ENCODE measurements at regions not wholly inside any gene's neighbourhood (a gene's known extent, or its start where the extent isn't known, plus 50 kb on each side); places are given as distances from the start of the nearest gene placed in this dataset.
"Not testable (repeated sequence)": the region's sequence is repeated elsewhere in the genome, so short reads cannot be mapped to it uniquely, and the experiment has no call there.

DNA sequence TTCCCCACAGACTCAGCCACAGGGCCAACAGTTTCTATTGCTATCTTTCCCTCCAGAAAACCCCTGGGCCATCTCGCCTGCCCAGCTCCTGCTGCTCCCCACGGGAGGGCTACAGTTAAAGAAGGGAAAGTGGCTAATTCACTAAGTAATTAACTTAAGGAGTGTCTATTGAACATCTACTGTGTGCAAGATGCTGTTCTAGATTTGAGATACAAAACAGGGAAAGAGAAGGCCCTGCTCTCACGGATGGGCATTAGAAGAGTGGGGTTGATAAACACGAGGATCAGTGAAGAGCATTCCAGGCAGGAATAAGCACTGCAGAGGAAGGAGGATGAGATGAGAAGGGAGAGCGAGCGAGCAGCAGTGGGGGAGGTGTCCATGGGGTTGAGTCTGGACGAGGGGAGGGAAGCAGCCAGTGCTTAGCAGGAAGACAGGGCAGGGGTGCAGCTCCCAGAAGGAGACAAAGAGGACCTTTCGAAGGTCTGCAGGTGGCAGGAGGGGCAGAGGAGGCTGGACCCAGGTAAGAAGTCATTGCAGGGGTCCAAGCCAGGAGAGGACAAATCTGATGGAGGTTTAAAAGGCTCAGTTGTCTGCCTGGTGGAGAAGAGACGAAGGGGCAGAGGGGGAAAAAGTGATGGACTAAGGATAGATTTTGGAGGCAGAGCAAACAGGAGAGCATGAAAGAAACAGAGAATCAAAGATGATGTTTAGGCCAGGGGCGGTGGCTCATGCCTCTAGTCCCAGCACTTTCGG, 64.7 kb downstream of the KLF15 start:
- no peak for DNase-seq (ENCODE audit: low read depth)

DNA sequence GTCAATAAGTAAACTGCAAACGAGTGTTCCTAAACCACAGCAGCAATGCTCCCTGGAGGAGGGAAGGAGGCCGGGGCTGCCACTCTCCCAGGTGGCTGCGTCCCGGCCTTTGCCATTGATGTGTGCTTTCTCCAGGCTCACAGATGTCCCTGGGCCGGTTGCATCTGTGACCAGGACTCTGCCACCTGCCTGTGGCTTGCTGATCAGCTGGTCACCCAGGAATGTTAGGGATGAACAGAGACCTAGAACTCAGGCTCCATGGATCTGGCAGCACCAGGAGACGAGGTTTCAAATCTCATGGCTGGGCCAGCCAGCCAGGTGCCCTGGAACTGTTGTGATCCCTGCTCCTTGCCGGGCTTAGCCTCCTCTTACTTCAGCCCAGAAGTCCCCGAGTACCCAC, 65.7 kb downstream of the KLF15 start:
- DNase-seq (ENCODE audit: low read depth): no peak

DNA sequence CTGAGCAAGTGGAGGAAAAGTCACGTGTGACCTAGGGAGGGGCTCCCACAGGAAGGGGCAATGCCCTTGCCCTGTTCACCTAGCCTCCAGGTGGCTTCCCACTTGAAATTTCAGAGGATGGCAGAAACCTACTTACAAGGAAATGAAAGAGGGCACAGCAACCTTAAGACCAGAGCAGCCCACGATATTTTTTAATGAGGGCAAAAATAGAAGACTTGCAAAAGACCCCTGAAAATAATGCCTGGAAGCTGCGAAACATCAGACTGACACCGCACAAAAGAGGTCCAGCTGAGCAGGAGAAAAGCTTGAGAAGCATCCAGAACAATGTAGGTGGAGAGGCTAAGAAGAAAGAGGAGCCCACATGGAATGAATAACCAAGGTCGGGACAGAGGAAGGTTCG, 66.1 kb downstream of the KLF15 start:
- DNase-seq (ENCODE audit: low read depth): no peak

DNA sequence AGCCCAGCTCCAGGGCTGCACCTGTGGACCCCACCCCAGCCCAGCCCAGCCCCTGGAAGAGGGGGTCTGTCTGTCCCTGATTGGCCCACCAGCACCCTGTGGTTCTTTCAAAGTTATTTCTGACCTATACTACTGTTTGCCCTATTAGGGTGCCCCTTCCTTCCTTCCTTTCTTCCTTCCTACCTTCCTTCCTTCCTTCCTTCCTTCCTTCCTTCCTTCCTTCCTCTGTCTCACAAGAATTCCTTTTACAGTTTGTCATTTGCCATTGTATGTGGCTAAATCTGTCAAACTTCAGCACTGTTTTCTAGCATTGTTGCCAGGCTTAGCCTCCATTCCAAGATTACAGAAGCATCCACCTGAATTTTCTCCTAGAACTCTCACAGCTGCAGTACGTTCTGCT, 66.9 kb downstream of the KLF15 start:
- DNase-seq (ENCODE audit: low read depth): no peak

DNA sequence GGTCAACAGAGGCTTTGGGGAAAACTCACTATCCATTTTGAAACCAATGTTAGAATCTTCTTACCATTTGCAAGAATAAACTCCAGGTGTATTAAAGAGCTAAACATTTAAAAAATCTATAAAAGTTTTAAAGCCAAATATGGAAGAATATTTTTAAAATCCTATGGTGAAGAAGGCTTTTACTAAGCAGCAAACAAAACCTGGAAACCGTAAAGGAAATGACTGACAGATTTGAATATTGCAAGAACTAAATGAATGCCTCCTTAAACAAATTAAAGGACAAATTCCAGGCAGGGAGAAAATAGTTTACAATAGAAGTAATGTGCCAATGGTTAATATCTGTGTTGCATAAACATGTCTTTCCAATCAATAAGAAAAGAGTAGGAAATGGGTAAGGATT, 68.1 kb downstream of the KLF15 start:
- DNase-seq (ENCODE audit: low read depth): no peak

DNA sequence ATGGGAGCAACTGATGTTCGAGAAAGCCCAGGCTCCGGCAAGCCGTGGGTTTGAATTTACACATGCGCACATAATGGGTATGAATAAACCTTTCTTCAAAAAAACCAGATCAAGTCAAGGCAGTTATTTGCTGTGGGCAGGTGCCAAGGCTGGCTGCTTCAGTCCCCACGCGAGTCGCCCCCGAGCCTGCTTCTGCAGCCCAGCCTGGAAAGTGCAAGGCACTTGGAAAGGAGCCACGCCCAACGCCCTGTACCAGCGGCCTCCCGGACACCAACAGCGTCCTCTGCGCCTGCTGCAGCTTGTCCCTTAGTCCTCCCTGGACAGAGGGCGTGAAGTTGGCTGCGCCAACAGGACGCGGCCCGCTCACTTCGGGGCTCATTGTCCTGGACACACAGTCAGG, 68.9 kb downstream of the KLF15 start:
- DNase-seq (ENCODE audit: low read depth): no peak

DNA sequence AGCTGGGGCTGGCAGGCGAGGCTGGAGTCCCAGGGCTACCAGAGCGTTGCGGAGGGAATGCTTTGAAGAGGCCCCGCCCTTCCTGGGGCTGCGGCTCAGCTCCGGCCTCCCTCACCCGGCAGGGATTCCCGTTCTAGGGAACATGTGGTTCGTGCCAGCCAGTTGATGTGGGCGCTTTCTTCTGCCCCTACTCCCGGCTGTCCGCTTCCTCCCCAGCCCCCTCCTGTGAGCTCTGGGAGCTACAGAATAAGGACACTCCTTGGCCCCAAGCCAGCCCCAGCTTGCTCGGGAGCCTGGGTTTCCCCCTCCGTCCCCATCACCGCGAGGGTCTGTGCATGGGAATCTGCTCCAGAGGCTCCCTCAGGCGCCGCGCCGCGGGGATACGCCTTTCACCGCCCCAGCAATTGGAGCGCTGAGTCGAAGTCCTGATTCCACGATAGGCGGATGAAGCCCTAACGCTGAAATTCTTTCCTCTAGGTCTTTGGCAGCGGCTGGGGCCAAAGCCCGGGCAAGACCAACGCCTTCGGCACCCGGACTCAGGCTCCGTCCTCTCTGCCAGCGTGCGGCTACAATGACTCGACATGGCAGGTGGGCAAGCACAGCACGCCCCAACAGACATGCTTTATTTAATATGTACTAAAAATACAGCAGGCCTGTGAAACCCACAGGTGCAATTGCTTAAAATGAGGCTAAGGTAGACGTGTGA, 69.5 kb downstream of the KLF15 start:
- peak; percentile 58 for DNase-seq (ENCODE audit: low read depth)

DNA sequence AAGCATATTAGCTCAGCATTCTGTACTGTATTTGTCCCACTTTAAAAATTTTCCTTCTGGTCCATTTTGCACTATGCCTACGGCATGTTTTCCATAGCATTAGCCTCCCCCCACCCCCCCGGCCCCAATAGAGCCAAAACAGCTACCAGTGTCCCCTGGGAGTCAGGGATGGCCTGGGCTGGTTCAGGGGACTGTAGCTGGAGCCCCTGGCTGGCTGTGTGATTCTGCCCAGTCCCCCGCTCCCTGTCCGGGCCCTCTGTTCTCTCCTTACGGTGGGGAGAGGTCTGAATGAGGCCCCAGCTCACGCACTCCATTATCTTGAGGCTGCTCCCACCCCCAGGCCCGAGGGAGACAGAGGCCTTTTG, 70.1 kb downstream of the KLF15 start:
- DNase-seq (ENCODE audit: low read depth): no peak

DNA sequence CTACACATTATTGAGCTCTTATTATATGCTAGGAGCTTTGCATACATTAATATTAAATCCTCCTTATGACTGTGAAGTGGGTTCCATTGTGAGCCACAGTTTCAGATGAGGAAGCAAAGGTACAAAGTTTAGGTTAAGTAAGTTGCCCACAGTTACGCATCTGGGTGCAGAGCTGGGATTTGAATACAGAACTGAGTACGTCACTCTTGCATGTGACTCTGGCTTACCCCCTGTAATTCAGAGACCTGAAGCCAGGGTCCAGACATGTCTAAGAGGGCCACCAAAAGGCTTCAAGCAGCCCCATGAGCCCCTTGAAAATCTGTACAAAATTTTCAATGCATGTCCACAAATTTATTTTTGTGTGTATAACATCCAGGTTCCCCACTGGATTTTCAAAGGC, 71.8 kb downstream of the KLF15 start:
- DNase-seq (ENCODE audit: low read depth): no peak

DNA sequence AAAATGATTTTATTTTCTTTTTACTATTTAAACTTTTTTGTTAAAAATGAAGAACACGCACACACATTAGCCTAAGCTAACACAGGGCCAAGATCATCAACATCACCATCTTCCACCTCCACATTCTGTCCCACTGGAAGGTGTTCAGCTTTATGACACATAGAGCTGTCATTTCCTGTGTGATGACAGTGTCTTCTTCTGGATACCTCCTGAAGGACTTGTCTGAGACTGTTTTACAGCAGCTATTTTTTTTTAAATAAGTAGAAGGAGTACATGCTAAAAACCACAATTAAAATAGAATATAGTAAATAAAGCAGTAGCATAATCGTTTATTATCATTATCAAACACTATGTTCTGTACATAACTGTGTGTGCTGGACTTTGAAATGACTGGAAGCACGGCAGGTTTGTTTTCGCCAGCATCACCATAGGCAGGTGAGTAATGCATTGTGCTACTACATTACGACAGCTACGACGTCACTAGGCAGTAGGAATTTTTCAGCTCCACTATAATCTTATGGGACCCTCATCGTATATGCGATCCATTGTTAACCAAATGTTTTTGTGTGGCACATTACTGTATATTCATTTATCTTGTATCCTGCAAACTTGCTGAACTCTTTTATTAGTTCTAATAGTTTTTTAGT, 72.8 kb downstream of the KLF15 start:
- DNase-seq (ENCODE audit: low read depth): peak; percentile 59

DNA sequence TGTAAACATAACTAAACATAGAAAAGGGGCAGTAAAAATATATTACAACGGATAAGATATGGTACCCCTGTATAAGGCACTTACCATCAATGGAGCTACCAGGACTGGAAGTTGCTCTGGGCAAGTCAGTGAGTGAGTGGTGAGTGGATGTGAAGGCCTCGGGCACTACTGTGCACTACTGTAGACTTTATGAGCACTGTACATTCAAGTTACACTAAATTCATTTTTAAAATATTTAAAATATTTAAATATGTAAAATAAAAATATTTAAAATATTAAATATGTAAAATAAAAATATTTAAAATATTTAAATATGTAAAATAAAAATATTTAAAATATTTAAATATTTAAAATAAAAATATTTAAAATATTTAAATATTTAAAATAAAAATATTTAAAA, 73.6 kb downstream of the KLF15 start:
- DNase-seq (ENCODE audit: low read depth): not testable (repeated sequence)

DNA sequence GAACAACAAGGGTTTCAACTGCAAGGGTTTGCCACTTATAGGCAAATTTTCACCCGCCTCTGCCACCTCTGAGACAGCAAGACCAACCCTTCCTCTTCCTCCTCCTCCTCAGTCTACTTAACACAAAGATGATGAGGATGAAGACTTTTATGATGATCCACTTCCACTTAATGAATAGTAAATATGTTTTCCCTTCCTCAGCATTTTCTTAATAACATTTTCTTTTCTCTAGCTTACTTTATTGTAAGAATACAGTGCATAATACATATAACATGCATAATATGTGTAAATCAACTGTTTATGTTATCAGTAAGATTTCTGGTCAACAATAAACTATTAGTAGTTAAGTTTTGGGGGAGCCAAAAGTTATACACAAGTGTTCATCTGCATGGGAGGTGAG, 77.4 kb downstream of the KLF15 start:
- no peak for DNase-seq (ENCODE audit: low read depth)

DNA sequence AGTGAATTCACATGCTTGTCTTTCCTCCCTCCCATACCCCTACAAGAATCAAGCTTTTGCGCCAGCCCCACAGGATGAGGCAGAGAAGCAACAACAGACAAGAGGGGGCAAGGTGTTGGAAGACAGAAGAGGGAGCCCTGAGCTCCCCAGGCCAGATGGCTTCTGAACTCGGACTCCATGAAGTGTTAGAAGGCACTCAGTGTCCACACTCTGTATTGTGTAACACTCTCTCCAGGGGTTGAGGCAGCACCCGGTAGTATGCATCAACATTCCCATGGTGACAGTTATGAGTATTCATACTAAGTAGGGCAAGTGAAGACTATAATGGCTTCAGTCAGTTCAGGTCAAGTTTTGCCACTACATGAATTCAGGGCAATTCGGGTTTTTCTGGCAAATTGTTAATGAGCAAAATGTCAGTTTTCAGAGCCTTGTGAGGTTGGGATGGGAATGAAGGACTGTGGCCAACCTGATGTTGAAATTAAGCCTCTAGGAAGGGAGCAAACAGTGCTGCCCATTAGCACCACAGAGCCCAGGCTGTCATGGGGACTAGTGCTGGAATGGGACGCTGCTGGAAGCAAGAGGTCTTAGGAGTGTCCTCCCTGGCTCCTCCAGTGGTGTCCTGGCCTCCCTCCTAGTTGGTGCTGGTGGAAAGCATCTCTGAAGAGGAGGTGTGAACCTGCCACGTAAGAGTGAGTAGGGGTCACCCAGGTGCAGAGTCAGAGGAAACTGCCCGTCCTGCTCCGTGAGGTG, 79.4 kb downstream of the KLF15 start:
- peak; percentile 57 for DNase-seq (ENCODE audit: low read depth)

DNA sequence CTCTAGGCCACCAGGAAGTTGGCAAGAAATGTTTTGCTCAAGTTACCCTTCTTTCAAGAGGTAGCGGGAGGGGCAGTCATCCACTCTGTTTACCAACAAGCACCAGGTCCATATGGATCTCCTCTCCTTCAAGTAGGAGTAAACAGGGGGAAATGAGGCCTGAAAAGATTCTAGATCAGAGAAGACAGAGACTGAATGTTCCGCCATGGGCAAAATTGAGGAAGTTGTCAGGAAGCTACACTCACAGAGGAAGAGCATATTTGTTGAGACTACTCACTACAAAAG, 81.6 kb downstream of the KLF15 start:
- no peak for DNase-seq (ENCODE audit: low read depth)

DNA sequence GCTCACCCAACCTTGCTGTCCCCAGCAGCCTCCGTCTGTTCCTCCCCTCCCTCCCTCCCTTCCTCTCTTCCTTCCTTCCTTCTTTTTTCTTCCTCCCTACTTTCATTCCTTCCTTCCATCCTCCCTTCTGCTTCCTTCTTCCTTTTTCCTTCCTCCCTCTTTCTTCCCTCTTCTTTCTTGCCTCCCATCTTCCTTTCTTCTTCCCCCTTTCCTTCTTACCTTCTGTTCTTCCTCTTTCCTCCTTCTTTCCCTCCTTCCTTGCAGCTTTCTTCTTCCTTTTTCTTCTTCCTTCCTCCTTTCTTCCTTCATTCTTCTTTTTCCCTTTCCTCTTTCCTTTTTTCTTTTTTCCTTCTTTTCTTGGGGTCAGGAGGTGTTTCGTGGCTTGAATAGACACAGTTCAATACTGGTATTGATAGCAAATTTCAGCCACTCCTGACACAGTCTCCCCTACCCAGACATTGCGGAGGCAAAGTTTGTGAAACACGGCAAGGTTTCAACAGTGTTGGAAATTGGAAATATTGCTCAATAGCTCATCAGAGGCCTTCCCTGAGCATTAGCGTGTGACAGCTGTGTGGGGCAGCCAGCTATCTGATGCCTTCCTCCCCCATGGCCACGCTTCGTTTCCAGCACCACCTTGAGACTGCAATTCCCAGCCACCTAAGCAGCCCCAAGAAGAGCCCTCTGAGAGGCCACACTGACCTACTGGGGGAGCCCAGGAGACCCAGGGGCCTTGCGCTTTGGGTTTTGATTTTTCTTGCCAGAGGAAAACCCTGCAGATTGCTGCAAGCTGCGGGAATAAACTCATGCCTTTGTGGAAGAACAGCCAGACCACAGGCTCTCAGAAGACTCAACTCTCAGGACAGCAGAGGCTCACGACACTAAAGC, 82.2 kb downstream of the KLF15 start:
- DNase-seq (ENCODE audit: low read depth): no peak

DNA sequence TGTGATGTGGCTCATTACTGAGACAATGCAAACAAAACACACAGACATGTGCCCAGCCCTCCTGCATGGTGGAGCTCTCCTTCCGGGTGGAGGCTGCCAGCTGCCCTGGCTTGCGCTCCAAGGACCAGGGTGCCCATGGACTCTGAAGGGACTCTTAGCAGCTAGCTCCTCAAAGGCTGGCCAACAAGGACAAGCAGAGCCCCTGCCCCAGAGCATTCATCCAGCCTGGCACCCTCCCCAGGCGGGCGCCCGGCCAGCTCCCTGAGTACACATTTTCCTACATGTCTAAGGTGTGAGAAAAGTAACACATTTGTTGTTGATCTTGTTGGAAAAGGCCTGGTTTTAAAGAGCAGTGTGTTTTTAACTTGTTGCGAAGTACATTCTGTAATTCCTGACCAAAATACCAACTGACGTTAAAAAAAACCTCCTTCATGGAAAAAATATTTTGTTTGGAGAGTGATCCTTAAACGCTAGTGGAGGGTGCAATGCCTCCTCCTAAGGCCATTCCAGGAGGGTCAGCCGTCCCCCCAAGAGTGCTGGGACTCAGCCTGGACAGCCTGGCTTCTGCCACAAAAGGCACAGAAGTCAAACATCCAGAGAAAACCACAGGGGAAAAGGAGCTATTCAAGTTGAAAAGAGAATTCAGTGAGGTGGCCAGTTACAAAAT, 86.9 kb downstream of the KLF15 start:
- DNase-seq (ENCODE audit: low read depth): no peak

DNA sequence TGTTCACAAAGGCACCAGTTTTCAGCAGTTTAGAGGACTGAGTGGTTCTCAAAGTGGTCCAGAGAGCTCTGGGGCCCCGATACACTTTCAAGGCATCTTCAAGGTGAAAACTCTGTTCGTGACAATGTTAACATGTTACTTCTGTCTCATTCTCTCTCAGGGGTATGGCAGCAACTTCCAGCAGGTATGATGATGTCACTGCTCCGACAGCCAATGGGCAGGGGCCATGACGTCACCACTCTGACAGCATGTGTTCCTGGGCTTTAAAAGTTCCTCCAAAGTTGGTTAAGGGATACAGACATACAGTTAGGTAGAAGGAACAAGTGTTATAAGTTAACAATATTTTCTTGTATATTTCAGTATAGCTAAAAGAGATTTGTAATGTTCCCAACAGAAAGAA, 87.9 kb downstream of the KLF15 start:
- peak; percentile 15 for DNase-seq (ENCODE audit: low read depth)

DNA sequence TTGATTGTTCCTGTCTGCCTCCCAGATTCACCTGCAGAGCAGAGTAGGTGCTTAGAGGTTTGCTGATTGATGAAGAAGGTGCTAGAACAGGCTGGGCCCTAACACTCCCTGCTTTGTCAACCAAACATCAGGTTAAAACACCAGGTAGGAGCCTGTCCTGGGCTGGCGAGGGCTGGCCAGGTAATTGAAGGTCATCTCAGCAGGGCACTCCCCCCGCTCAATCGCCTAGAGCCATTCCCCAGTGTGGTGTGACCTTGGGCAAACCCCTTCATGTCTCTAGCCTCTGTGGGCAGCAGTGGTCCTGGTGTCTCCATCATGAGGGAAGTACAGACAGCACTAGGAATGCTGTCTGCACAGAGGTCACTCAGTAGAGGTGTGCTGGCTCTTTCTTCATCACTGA, 88.3 kb downstream of the KLF15 start:
- DNase-seq (ENCODE audit: low read depth): no peak

DNA sequence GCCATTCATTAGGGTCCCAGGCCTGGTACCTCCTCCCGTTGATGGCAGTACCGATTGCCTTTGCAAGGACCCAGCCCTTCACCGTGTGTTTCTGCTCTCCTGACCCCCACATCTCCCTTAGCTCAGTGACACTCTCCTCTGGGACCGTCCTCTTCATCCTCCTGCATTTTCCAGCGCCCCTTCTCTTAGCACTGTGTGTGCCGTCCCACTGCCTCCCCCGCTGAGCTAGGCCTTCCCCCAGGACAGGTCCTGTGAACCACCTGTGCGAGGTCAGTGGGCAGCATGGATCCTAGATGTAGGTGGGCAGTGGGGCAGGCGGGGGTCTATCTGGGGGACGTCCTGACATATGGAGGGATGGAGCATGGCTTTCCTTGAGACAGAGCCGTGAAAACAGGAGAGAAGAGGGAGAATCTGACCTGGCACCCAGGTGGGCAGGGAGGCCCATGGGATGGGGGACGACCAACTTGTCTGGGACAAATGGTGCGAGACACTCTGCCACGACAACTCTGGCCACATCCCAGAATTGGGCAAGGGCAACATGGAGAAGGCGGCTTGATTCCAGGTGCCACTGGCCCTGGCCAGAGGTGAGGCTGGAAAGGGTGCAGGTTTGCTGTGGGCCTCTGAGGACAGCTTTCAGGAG, 87.7 kb upstream of the ALDH1L1 start:
- no peak for DNase-seq (ENCODE audit: low read depth)

DNA sequence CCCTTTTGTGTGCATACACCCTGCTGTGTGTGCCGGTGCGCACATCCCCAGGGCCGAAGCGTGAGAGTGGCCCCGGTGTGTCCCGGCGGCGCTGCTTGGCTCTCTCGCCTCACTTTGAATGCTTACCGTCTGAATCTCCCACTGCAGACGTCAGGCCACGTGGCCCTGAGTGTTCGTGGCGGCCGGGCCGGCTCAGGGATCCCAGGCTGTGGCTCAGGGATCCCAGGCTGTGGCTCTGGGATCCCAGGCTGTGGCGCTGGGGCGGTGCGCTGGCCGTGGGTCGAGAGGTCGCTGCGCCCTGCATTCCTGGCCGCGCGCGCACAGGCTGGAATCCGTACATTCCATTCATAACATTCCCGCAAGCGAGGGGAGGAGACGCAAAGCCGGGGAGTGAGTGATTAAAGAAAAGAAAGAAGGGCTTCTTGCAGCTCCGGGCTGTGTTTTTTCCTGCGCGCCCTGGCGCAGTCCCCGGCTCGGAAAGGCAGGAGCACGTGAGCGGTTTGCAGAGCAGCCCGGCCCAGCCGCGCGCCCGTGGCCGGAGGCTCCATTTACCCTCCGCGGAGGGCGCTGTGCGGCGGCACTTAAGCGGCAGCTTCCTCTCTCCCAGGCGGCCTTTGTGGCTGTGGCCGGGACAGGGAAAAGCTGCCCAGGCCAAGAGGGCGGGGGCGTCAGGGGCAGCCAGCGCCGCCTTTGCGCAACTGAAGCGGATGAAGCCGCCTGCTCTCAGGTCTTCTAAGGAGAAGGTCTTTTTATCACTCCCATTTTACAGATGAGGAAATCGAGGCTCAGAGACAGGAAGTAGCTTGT, 87.0 kb upstream of the ALDH1L1 start:
- DNase-seq (ENCODE audit: low read depth): peak; percentile 93

Data from amniotic epithelial cell (primary cell).